Erythroblast (primary cell): ENCODE measurements at regions not wholly inside any gene's neighbourhood (a gene's known extent, or its start where the extent isn't known, plus 50 kb on each side); places are given as distances from the start of the nearest gene placed in this dataset.

ENCODE experiments used
- DNase-seq, 2 experiments: peaks; one replicate each; lab custom pipeline; 2025; lab: John Stamatoyannopoulos, UW
- GATA1 ChIP-seq: IDR thresholded peaks from 2 replicates; pipeline ENCODE4 v1.6.1; 2011; ENCODE audit warnings: low read depth, mild to moderate bottlenecking, control low read depth, low read length, moderate library complexity
- POLR2A ChIP-seq: IDR thresholded peaks from 2 replicates; pipeline ENCODE4 v1.6.1; 2011; ENCODE audit warnings: mild to moderate bottlenecking, low read length

DNA sequence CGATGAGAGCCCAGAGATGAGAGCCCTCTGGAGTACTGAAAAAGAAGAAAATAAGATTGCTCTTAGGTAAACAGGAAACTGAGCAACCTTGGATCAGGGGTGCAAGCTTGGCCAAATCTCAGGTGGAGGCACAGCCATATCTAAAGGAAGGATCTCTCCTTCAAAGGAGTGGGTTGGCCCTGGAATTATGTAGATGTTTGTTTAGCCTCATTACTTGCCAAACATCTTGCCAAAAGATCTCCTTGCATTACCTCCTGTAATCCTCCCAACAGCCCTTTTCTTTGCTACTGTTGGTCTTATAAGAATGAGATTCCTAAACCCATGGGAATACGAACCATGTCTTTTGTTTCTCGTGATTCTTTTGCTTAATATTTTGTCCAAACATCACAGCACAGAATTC lies 332.6 kb upstream of the NCKAP5 start:
- TF ChIP-seq GATA1: no peak
- TF ChIP-seq POLR2A: no peak
- no peak for DNase-seq

DNA sequence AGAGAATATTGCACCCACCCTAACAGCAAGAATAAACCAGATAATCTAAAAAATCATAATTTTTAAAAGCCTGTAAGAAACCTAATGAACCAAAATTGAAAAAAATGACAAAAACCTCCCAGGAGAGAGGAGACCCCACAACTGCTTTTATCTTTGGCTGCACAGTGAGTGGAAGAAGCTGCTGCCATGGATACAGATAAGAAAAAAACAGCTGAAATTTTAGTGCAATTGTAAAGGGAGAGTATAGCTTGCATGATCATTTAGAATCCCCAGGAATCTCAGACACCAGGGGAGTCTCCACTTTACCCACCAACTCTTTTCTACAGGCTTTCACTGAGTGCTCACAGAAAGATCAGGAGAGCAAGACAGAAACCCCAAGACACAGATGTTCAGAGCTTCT lies 338.1 kb upstream of the NCKAP5 start:
- no peak for DNase-seq
- TF ChIP-seq GATA1: no peak
- no peak for TF ChIP-seq POLR2A

DNA sequence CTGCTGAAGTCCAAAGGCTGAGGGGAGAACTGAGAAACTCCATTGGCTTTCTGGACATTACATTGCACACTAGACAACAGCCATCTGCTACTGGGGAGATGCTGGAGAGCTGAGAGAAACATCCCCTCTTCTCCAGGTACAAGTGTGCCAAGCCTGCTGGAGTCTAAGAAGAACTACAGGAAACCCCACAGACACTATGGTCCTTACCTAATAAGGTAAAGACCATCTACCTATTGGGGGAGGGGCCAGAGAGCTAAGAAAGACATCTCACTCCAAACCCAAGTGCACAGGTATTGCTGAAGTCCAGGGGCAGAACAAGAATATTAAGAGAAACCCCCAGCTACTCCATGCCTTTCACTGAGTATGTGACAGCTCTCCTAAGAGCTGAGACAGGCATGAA lies 338.7 kb upstream of the NCKAP5 start:
- no peak for DNase-seq
- TF ChIP-seq POLR2A: no peak
- TF ChIP-seq GATA1: no peak

DNA sequence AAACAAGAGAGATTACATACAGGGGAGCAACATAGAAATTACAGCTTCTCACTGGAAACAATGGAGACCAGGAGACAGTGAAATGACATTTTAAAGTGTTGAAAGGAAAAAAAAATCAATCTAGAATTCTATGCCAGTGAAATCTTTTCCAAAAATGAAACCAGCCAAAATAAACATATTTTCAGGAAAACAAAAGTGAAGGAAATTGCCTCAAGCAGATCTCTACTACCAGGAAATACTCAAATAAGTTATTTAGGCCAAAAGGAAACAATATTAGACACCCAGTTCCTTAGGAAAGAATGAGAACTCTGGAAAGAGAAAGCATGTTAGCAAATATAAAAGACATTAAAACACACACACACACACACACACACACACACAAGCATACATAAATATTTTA lies 339.9 kb upstream of the NCKAP5 start:
- TF ChIP-seq GATA1: no peak
- TF ChIP-seq POLR2A: no peak

DNA sequence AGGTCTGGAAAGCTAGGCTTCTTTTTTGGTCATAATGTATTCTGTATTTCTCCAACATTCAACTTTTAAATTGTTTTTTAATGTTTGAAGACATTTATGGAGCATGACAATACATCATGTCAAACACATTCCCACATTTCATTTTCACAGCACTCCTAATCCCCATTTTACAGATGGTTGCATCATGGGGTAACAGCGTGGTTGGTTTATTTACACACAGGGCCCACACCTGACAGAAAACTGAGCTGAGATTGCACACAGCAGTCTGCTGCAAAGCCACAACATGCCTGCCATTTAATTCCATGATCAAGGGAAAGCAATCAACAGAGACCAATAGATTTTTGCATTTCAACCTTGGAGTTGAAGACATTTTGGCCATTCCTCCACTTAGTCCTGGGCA lies 335.7 kb upstream of the MGAT5 start:
- no peak for DNase-seq
- no peak for TF ChIP-seq POLR2A
- no peak for TF ChIP-seq GATA1

More for the DNA sequence above, 339.9 kb upstream of the NCKAP5 start:
- no peak for DNase-seq

DNA sequence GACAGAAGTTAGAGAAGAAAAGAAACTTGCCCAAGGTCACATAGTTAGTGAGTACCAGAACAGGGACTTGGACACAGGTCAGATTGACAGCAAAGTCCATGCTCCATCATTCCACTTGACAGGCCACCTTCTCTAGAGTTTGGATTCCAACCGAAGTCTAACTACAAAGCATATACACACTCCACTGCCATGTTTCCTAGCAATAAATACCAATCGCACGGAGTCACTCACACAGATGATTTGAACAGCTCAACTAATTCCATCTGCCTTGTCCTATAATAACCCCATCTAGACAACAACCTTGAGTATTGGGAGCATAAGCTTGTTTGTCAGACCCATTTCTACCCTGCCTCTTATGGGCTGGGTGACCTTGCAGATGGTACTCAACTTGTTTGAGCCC lies 334.6 kb upstream of the MGAT5 start:
- no peak for TF ChIP-seq GATA1
- no peak for TF ChIP-seq POLR2A
- no peak for DNase-seq

DNA sequence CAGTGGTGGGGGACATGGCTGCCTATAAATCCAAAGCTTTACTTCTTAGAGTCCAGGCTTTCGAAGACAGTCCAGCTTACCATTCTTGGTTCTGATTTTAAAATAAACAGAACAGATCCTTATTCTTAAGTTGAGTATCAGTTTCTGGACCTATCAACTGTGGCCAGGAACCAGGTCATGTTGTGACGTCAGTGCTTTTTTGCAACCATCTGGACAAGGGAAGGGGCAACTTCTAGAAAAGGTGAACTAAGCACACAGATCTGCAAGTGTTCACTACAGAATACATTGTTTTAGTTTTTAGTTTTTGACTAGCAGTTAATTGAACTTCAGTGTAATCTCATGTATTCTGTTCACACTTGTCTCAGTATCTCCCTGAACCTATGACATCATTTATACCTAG lies 326.0 kb upstream of the MGAT5 start:
- DNase-seq: no peak
- TF ChIP-seq GATA1 (no peak), POLR2A (no peak)

DNA sequence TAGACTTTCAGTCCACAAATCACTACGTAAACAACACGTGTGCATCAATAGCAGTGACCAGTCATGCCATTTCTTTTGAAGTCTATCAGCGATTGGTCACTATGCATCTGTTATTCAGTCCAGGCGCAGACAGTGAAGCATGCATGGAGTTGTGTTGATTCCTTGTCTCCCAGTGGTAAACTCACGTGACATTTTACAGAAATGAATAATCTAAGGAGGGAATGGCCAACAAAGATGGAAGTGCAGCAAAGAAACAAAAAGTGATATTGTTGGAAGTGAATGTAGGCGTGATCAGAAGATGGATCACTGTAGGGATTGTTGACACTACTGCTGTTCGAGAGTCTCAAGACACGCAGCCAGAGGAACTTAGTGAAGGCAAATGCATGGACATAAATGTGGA lies 317.8 kb upstream of the MGAT5 start:
- TF ChIP-seq GATA1 (no peak), POLR2A (no peak)
- DNase-seq: no peak

DNA sequence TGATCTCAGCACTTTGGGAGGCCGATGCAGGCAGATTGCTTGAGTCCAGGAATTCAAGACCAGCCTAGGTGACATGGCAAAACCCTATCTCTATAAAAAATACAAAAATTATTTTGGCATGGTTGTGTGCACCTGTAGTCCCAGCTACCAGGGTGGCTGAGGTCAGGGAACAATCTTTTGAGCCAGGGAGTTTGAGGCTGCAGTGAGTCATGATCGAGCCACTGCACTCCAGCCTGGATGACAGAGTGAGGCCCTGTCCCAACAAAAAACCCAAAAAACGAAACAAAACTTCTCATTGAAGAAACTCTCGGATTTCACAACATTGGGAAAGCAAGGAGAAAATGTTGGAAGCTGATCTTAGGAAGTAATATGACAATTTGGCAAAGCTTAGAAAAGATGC lies 317.3 kb upstream of the MGAT5 start:
- TF ChIP-seq GATA1 (no peak), POLR2A (no peak)
- no peak for DNase-seq

DNA sequence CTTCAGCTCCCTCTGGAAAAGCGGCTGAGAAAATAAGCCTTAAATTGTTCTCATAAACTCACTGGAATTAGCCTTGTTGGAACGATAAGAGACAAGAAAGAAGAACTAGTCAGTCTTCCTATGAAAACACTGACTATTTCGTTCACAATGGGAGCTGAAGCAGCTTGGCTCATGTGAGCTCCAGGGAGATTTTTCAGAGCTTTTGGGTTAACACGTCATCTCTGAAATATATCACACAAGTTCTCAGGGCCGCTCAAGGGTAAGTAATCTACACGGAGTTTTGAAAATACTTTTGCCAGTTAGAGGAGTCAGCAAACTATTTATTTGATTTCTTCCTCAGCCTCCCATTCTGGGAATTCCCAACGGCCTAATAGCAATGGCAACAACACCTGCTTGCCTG lies 316.2 kb upstream of the MGAT5 start:
- TF ChIP-seq GATA1 (no peak), POLR2A (no peak)
- DNase-seq: no peak

DNA sequence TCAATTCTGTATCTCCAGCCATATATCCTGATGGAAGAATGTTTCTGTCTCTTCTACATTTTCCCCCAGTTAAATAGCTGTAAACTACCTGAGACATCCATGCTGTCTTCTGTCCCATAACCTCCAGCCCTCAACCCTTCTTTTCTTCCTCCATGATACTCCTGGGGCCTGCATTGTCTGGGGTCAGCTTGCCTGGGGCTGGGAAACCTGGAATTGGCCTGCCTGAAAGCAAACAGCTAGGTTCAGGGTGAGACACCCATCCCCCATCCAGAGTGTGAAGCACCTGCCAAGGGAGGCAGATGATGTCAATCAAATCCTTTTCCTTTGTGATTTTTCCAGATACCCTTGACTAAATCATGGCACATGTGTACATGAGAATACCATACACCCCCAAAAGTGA lies 313.7 kb upstream of the MGAT5 start:
- TF ChIP-seq POLR2A (no peak), GATA1 (no peak)
- no peak for DNase-seq

DNA sequence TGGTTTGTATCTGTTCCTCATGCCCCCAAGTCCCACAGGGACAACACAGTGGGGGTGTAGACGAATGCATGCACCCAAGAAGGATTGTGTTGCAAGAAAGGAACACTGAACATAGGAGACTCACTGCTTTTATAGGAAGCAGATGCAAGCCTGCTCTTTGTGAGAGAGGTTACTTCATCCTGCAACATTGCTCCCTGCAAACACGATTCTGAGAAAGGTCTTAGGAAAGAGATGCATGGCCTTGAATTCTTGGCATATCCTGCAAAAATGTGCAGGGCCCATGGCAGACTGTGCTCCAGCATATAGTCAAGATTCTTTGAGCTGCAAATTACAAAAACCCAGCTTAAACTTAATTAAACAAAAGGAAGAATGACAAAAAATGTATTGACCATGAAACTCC lies 312.2 kb upstream of the MGAT5 start:
- TF ChIP-seq POLR2A (no peak), GATA1 (no peak)
- no peak for DNase-seq

DNA sequence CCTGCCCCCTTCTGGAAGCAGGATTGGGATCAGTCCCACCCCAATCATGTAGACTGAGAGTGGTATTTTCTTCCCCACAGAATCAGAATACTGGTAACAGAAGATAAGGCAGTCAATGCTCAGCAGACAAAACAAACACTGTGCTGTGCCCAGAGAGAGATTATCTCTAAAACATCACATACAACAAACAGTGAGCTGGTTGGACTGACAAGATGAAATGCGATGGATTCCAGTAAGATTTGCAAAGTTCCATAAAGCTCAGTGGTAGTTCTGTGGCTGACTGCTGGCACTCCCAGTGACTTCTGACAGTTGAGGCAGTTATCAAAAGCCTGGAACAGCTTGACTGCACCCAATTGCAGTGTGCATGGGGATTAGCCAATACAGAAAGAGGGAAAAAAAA lies 311.5 kb upstream of the MGAT5 start:
- no peak for TF ChIP-seq POLR2A
- no peak for TF ChIP-seq GATA1
- DNase-seq: no peak

DNA sequence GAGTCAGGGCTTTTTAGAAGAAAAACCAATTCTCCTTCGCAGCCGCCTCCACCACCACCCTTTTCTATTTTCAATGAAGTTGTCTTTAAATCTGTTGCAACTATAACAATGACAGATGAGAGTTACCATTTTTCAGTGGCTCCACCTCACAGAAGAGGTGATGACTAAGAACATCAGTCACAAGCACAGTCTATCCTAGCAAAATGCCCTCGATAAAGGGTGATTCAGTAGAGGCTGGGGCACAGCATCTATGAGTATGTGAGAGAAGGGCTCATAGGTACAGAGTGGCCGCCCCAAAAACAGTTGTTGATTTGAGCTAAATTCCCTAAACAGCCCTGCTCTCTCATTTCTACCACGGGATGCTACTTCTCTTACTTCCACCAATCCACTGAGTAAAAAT lies 310.8 kb upstream of the MGAT5 start:
- TF ChIP-seq POLR2A: no peak
- no peak for TF ChIP-seq GATA1
- DNase-seq: no peak

DNA sequence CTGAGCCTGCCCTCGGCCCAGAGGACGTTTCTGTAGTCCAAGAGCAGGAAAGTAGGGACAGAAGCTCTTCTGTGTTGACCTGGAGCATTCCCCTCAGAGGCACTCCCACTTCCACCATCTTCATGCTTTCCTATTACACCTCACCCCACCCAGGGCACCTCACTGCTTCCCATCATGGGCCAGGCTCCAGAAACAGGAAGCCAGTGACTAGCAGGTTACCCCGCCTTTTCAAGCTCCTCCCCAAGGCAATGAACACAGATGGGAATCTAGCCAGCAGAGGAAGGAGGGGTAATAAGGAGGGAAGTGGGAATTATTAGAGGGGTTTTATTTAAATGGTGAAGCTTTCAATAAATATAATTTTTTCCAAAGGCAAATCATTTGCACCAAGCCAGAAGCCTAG lies 308.8 kb upstream of the MGAT5 start:
- DNase-seq: no peak

DNA sequence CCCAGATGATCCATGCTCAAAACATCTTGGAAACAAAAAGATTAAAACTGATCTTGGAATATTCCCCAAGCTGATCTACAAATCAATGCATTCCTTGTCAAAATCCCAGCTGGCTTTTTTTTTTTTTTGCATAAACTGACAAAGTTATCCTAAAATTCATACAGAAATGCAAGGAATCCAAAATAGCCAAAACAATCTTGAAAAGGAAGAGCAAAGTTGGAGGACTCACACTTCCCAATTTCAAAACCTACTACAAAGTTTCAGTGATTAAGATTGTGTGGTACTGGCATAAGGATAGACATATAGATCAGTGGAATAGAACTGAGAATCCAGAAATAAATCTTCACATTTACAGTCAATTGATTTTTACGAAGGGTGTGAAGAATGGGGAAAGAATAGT lies 306.8 kb upstream of the MGAT5 start:
- DNase-seq: no peak
- TF ChIP-seq GATA1: no peak
- TF ChIP-seq POLR2A: no peak

More for the DNA sequence above, 308.8 kb upstream of the MGAT5 start:
- TF ChIP-seq POLR2A (no peak), GATA1 (no peak)
